HG03095 (cell line): ENCODE measurements at regions not wholly inside any gene's neighbourhood (a gene's known extent, or its start where the extent isn't known, plus 50 kb on each side); places are given as distances from the start of the nearest gene placed in this dataset.
"Not testable (repeated sequence)": the region's sequence is repeated elsewhere in the genome, so short reads cannot be mapped to it uniquely, and the experiment has no call there.

Experiments used
- ATAC-seq: cut with Tn5 transposase; IDR thresholded peaks from one replicate; pipeline ENCODE4 v1.9.1; 2021; ENCODE audit warnings: moderate library complexity; ENCODE audit not compliant: unreplicated experiment

DNA sequence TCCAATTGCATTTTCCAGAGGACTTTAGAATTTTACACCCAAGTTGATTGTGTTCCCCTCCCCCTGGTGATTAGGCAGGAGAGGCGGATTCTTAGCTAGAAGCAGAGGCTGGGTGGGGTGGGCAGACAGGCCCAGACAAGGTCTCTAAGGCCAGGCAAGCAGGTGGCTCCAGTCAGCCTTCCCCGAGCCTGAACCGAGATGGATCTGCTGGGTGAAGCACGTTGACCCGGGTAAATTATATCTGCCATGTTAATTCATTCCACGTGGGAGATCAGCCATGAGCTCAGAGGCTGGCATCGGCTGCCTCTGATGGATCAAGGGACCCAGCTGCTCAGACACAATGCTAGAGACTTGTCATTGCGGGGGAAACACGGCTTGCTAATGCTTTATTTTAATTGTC is 159.5 kb upstream of the MAFB start:
- no peak for ATAC-seq

DNA sequence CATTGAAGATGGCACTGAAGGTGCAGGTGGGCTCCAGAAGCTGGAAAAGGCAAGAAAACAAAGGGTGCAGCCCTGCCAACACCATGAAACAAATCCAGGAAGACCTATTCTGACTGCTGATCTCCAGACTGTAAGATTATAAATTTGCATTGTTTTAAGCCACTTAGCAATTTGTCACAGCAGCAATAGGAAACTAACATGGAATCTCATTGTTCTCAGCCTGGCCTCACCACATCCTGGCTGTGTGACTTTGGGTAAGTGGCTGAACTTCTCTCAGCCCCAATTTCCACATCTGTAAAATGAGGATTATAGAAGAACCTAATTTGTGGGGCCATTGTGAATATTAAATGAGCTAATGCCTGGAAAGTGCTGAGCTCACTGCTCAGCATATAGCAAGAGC is 160.4 kb upstream of the MAFB start:
- no peak for ATAC-seq

DNA sequence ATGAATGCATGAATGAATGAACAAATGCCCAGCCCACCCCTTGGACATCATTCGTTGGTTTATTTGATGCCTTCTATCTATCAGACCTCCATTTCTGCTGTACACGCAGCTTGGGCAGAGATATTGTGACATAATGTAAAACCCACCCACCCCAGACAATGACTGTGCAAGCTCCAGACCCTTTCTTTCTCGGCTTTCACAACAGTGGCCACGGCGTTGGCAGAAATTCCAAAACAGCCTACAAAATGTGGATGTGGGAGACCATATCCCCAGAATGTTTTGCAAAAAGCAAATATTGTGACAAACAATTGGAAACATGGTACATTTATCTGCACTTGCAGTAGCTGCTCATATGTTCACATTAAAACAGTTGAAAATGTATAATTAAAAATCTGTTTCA is 162.0 kb upstream of the MAFB start:
- ATAC-seq = no peak

DNA sequence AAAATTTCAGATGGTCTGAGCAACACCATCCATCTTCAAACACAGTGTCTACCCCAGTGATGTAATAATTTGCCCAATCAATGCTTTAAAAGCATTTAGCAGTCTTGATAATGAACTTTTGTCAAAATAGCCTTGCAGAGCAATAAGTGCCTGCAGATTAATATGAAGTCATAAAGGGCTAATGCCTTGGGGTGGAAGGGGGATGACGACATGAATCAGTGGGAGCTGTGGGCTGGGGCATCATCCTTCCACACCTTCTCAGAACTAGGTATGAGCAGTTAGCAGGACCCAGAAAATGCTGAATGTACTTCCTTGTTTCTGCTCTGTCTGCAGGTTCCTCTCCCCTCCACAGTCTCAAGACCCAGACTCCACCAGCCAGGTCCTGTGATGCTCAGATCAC is 166.2 kb upstream of the MAFB start:
- no peak for ATAC-seq

DNA sequence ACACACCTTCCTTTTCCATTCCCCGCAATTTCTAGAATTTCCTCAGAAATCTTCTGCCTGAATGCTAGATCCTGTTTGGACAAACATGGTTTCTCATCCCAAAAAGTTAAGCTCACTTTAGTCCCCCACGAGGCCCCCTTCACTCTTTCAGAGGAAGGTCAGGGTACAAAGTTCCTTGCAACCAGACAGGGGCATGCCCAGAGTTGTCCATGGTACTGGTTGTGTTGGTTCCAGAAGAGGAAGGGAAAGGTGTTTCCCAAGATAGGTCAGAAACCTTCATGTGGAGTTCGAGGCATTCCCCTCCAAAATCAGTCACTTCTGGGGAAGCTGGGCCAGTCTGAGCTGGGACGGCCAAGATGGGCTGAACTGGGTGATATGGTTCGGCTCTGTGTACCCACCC is 167.6 kb upstream of the MAFB start:
- no peak for ATAC-seq

DNA sequence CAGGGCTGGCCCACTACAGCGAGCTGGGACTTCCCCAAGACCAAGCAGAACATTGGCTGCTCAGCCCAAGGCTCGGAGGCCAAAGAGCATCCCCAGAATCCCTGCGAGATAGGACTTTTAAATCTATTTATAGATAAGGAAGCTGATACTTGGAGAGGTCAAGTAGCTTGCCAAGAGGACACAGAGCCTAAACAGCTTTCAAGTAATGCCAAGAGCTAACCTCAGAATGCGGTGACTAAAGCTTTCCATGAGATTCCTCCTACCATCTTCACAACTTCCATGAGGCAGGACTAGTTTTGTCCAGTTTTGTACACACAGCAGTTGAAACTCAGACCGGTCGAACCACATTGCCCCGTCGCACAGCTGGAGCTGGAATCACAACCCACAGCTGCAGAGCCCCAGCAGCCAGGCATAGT is 168.1 kb upstream of the TOP1 start:
- ATAC-seq = no peak

DNA sequence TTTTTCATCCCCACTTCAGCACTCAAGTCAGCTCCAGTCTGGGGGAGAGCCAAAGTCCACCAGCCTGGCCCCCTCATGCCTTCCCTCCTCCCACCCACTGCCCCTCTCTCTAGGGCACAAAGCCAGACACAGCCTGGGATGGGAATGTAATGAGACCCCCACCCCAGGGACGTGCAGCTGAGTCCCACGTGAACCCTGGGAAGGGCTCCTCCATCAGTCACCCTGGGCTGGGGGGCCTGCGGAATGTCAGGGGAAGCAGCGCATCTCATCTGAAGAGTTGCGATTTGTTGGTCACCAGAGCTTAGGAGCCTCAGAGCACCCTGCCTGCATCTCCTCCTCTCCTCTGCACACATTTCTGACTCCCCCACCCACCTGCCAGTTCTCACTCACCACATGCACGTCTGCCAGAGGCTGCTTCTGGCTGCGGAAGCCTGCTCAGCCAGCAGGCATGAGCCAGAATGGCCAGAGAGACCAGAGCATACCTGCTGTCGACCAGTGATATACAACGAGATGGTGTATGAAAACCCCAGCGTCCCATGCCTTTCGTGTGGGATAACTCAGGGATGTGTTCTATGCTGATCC is 167.1 kb upstream of the TOP1 start:
- no peak for ATAC-seq

DNA sequence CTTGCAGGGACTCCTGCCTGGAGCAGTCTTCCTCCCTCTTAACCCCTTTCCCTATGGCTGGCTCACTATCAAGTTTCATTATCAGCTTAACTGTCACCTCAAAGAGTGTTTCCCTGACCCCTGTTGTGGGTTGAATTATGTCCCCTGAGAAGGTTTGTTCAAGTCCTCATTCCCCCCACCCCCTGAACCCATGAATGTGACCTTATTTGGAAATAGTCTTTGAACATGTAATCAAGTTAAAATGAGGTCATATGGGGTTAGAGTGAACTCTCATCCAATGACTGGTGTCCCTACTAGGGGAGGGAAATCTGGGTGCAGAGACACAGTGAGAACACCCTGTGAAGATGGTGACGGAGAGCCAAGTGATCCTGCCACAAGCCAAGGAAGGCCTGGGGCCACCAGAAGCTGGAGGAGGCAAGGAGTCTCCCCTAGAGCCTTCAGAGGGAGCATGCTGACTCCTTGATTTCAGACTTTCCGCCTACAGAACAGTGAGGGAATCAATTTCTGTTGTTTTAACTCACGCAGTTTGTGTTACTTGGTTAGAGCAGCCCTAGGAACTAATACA is 165.2 kb upstream of the TOP1 start:
- no peak for ATAC-seq

DNA sequence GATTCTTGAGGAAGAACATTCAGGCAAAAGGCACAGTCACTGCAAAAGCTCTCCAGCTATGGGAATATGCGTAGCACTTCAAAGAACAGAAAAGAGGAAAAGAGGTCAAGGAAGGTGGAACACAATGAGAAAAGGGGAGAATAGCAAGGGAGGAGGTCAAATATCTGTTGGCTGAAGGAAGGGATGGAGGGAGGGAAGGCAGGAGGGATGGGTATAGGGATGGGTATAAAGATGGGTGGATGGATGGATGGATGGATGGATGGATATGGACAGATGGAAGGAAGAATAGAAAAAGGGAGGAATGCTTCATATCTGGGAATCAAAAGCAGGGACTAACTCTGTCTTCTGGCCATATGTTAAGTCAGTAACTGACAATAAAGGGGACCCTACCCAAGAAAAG is 164.2 kb upstream of the TOP1 start:
- no peak for ATAC-seq

DNA sequence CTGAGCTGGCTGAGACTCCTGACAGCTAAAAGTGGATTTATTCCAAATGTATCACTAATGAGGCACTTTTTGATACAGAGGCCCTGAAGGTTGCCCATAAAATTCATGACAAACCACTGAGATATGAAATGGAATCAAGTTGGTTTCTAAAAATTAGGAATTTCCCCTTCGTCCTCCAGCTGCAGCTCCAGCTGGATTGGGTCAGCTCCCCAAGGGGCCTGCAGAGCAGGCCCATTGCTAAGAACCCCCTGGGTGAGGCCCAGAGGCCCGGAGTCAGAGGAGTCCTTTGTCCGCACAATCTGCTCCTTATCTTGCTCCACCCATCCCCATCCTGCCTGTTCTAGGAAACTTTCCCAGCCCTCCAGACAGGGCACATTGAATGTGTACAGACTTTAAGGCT is 163.5 kb upstream of the TOP1 start:
- ATAC-seq = no peak

DNA sequence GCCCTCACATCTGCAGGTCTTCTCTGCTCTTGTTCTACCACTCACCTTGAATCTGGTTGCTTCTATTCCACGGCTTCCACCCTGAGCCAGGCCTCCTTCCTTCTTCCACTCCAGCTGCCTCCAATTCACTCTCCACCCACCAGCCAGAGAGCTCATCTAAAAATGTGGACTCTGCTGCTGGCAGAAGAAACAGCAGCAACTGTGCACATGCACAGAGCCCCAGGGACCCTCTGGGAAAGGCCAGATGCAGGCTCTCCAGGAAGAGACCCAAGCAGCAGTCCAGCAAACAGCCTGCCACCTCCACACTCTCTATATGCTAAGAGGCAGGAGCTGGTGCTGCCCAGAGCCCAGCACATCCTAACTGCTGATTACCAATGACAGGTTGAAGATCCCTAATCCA is 162.6 kb upstream of the TOP1 start:
- no peak for ATAC-seq

DNA sequence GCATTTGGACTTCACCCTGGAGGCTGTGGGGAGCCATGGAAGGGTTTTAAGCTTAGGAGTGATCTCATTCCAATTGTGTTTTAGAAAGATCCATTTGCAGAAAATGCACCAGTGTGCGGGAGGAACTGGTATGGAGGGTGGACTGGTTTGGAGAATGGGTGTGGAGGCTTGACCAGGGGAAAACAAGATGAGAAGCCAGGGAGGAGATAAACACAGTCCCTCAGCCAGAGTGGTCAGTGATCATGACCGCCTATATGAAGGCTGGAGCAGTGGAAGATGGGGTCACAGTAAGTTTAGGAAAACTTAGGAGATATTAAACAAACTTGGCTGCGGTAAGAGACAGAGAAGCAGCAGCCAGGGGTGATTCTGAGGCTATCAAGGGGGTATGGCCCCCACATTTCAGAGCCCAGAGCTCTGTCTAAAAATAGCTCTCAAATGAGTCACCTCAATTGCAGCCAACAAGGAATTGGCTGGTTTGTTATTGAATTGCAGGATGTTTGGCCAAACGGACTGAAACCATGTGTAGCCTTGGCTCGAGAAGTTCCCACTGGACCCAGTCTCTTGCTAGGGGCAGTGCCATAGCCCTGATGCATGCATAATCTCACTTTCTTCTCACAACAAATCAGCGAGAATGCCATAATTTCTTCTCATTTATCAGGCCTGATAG is 159.9 kb upstream of the TOP1 start:
- ATAC-seq = no peak

DNA sequence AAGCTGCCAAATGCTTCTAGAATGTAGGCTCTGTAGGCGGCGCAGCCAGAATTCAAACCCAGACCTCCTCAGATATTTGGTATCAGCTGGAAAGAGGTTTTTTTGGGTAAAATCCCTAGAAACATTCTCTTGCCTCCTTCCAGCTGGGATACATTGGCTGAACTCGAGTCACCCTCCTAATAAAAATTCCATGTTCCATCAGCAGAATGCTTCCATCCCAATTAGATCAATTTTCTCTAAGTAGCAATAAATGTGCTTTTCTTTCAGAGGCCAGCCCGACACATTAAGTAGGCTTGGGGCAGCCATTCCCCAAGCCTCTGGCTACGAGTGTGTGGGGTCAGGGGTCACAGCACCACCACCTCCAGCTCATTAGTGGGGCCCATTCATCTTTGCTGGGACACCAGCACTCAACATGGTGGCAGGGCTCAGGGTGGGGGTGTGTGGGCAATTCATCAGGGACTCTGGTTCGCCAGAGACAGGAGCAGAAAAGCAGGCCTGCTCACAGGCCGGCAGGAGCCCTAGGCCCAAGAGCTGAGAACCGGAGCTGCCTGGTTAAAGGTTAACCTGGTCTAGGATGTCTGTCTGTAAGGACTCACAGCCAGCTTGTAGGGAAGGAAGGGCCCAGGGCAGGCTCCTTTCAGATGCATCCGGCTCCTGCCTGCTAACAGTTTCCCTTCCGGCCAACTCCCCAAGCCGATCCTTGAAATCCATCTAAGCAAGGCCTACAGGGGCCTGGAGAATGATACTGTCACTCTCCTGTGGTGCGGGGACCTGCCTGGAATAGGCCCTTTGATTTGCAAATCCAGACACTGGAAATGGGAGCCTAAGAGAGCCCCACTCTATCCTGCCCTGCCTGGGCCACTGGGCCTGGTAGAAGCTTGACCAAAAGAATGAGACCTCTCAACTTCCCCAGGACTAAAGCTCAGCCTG is 159.1 kb upstream of the TOP1 start:
- no peak for ATAC-seq

DNA sequence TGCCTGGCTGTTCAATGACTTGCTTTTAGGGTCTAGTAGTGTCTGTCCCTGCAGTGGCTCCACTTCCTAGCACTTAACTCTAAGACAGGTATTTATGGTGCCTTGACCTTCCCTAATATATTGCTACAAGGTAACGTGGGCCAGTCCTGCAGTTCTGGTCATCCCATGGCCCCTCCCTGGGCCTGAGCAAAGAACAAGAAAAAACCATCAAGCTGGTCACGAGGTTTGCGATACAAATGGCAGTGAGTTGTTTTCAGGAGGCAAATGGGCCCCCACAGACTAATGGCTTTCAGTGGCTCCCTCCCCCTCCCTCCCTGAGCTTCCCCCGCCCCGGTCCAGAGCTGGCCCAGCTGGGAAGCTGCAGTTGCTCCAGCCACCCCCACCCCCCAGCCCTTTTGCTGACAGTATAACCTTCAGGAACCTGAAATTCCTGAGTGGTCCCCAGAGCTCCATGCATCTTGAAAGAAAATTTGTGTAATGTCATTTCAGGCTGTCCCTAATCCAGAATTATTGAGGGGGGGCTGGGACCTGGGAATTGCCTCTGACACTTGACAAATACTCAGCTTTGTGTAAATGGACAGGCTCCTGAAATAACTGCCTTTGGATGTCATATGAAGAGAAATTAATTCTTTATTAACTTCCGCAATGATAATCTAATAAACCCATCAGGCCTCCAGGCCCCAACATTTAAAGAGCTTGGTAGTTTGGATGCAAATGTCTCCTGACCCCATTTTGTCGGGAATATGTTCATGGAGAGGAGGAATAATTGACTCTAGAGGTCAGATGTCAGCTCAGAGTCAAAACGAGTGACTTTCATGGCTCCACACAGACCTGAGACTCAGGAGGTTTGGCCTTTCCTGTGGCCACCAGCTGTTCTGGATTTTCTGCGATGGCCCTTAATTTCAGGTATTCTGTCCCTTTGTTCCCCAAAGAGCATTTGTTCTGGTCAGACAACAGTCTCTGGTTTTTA is 153.2 kb upstream of the TOP1 start:
- no peak for ATAC-seq

DNA sequence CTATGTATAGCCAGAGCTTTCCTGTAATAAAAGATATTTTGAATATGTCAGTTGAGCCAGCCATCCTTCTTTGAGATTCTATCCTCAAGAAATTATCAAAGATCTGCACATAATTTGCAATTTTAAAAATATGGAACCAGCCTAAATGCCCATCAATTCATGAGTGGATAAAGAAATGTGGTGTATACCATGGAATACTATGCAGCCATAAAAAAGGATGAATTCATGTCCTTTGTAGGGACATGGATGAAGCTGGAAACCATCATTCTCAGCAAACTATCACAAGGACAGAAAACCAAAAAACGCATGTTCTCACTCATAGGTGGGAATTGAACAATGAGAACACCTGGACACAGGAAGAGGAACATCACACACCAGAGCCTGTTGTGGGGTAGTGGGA is 150.5 kb upstream of the TOP1 start:
- not testable (repeated sequence) for ATAC-seq

DNA sequence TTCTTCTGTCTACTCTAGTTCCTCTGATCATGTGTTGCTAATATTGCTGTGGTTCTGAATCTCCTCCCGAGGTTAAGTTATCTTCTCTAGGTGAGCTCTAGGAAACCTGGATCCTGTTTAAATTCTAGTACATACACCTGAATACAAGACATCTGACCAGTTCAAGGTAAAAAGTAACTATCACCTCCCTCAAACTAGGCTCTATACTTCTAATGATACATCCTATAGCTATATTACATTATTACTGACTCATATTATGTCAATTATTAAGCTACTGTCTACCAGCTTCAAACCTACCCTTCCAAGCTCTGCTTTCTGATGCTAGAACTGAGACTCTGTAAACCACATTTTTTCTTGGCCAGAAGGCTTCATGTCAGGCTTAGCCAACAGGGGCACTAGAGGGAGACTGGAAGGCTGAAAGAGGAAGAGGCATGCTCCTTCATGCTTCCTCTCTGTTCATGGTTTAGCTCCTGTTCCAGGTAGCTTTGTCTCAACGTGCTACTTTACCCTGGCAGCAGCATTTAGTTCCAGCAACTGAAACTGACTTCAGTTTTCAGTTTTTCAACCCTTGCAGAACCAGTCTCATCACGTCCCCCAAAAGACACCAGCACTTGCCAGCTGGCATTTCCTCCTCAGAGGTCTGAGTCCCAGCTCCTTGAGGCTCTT is 148.4 kb upstream of the TOP1 start:
- no peak for ATAC-seq

DNA sequence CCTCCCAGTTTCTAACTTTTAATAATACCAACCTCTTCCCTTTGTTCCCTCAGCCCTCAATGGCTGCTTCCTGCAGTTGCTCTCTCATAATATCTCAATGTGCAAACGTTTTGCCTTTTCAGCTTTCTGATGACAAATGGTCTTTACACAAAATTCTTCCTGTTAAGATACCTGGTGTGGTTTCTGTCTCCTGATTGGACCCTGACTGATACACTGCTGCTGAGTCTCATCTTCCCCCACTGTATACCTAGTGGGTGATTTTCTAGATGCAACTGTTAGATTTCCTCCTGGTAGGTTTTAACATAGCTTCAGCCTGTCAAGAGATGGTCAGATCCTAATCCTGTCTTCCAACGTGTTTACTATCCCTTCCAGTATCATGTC is 147.9 kb upstream of the TOP1 start:
- ATAC-seq = no peak

DNA sequence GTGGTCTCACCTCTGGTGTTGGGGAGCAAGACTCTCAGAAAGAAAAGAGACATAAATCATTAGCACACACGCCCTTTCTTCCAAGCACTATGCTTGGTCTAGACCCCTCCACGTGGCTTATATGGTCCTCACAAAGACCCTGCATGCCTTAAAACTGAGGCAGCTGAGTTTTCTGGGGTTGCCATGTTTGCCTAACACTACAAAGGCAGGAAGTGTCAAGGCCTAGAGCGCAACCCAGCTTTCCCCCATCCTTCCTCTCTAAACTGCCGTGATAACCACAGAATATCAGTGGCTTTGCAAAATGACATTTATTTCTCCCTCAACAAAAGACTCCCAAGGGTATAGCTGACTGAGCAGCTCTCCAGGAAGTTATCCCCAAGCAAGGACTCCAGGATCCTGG is 146.5 kb upstream of the TOP1 start:
- no peak for ATAC-seq

DNA sequence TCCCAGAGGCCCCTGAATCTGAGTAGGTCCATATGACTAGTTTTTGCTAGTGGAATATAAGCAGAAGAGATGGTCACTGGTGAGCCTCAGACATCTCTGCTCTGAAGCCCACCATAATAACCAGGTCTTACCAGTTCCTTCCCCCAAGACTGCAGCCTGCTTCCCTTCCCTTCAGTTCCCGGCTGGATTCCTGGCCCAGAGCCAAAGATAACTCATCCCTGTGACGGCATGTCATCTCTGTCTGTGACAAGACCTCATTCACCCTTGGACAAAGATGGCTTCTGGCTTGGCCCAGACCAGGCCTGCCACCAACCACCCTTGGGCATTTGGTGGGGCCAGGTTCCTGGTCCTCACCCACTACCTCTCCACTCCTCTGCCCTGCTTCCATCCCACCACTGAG is 145.5 kb upstream of the TOP1 start:
- no peak for ATAC-seq

DNA sequence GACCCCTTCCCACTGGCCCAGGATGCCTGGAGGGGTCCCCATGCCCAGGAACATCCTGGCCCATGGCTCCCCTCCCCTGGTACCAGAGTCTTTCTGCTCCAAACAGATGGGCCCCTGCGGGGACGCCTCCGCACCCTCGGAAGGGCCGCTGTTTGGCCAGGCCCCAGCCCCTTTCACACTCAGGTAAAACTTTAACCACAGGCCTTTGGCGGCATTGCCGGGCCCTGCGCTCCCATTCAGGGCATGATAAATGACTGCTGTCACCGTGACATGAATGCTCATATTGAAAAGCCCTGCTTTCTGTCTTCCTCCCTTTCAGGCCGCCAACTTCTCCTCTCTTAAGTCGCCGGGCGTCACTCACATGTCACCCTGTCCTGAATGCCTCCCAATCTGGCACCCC is 141.5 kb upstream of the TOP1 start:
- ATAC-seq = no peak
